HTR-8/SVneo (cell line): ENCODE measurements at regions not wholly inside any gene's neighbourhood (a gene's known extent, or its start where the extent isn't known, plus 50 kb on each side); places are given as distances from the start of the nearest gene placed in this dataset.

ENCODE experiments used
- DNase-seq: peaks from one replicate; pipeline ENCODE4 v3.0.0; 2011; ENCODE audit warnings: low spot score, mixed read lengths; ENCODE audit not compliant: insufficient read length
- FAIRE-seq: peaks from 2 replicates; lab custom pipeline; 2011; peaks lifted over from hg19 to GRCh38; lab: Jason Lieb, UNC

- DNase-seq (no peak), FAIRE-seq (no peak)
Measured at GRCh38 chr13:112186091-112186490, 119.1 kb downstream of the SOX1 start.

GRCh38 chr13:112187527-112188297 lies 120.8 kb downstream of the SOX1 start:
- FAIRE-seq: no peak
- DNase-seq: no peak

GRCh38 chr13:112188298-112188610 lies 121.3 kb downstream of the SOX1 start:
- no peak for DNase-seq
- FAIRE-seq: no peak

- FAIRE-seq (no peak), DNase-seq (no peak)
Measured at GRCh38 chr13:112193463-112194166, 126.7 kb downstream of the SOX1 start.

- FAIRE-seq (no peak), DNase-seq (no peak)
Measured at GRCh38 chr13:112194167-112194530, 127.2 kb downstream of the SOX1 start.

- FAIRE-seq (no peak), DNase-seq (no peak)
Measured at GRCh38 chr13:112194579-112194978, 127.6 kb downstream of the SOX1 start.

GRCh38 chr13:112198396-112199010 lies 131.6 kb downstream of the SOX1 start:
- DNase-seq: no peak
- no peak for FAIRE-seq

GRCh38 chr13:112200200-112200599 lies 133.3 kb downstream of the SOX1 start:
- FAIRE-seq: no peak
- no peak for DNase-seq

GRCh38 chr13:112202266-112202665 lies 135.3 kb downstream of the SOX1 start:
- DNase-seq (no peak), FAIRE-seq (no peak)

- FAIRE-seq: no peak
- no peak for DNase-seq
Measured at GRCh38 chr13:112202966-112203365, 136.0 kb downstream of the SOX1 start.

- DNase-seq (no peak), FAIRE-seq (no peak)
Measured at GRCh38 chr13:112203614-112204013, 136.7 kb downstream of the SOX1 start.

GRCh38 chr13:112204346-112205327 lies 137.7 kb downstream of the SOX1 start:
- FAIRE-seq (no peak), DNase-seq (no peak)

- DNase-seq (no peak), FAIRE-seq (no peak)
Measured at GRCh38 chr13:112205990-112206389, 139.0 kb downstream of the SOX1 start.

GRCh38 chr13:112207129-112207528 lies 140.2 kb downstream of the SOX1 start:
- FAIRE-seq: no peak

GRCh38 chr13:112208656-112209055 lies 141.7 kb downstream of the SOX1 start:
- DNase-seq (no peak), FAIRE-seq (no peak)

More at GRCh38 chr13:112207129-112207528, 140.2 kb downstream of the SOX1 start:
- no peak for DNase-seq

GRCh38 chr13:112209266-112209665 lies 142.3 kb downstream of the SOX1 start:
- FAIRE-seq (no peak), DNase-seq (no peak)

- DNase-seq (no peak), FAIRE-seq (no peak)
Measured at GRCh38 chr13:112209711-112210110, 142.8 kb downstream of the SOX1 start.

- FAIRE-seq (no peak), DNase-seq (no peak)
Measured at GRCh38 chr13:112210371-112210770, 143.4 kb downstream of the SOX1 start.

- no peak for FAIRE-seq
- no peak for DNase-seq
Measured at GRCh38 chr13:112212533-112212932, 145.6 kb downstream of the SOX1 start.
